ENCODE measurements at regions not wholly inside any gene's neighbourhood (a gene's known extent, or its start where the extent isn't known, plus 50 kb on each side); places are given as distances from the start of the nearest gene placed in this dataset.
"Not testable (repeated sequence)": the region's sequence is repeated elsewhere in the genome, so short reads cannot be mapped to it uniquely, and the experiment has no call there.

DNA sequence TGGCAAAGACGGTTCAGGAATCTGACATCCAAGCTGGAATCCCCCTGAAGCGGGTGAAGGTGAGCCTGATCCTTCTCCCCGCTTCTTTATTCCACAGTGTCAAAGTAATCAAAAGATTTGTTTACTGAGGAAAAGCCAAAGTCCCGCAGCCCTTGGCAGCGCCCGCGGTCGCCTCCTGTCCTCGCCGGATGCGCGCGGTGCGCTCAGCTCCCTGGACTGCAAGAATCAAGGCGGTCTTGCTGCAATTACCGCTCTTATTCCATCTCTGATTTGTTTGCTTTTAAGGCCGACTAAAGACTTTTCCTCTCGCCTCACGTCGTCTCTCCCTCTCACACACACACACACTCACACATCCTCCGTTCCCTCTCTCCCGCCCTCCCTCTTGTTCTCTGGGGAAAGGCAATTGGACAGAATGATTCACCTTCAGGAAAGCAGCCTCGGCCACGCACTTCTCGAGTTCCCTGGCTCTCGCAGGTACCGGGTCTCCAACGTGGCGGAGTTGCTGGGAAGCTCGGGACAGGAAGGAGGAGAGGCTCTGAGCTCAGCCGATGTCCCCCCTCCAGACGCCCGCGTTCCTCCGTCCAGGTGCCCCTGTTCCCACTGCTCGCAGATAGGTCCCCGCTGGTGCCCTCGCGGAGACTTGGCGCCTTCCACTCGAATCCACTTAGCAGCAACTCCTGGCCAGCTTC lies 68.6 kb upstream of the USP15 start:
- peak; percentile 46 for DNase-seq (ENCODE audit: low read depth)

DNA sequence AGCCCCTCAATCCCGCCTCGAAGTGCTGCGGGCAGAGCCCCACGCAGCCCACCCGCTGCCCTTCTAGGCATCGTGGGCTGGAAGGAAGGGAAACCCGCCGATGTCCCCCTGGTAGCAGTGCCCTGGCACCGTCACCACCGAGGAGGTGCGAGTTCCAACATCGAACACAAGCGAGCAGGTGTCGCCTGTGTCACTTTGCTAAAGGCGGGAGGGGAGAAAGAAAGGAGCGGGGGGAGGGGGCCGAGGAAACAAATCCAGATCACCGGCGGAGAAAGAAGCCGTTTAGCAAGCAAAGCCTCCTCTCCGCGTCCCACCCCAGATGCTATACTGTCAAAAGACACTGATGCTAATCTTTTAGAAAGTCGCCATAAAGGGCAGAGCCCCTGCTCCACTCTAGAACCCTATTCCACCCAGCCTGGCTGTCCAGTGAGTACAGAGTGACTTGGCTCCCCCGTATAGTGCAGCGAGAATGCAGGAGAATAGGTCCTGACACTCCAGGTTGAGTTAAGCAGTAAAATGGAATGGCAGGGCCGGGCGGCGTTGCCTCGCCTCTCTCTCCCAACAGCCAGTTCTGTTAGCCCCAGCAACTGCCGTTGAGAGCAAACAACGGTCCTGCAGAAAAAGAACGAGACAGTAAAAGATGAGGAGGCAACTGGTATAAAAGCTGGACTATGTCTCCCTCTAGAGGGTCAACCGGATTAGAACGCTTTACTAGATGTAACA lies 67.9 kb upstream of the USP15 start:
- peak; percentile 82 for DNase-seq (ENCODE audit: low read depth)

DNA sequence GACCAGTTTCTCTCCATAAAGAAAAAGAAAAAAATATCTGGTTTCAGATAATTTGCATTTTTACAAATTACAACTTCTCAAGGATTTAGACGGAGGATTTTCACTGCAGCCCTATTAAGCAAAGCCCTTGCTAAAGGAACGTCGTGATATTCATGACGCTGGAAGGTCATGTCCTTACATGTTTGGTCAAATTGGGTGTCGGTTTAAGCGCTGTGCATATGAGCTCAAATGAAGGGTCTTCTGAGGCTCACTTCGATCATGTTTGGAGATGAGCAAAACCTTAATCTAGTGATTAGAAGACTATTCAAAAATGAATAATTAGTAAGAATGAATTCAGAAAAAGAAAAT lies 67.3 kb upstream of the USP15 start:
- DNase-seq (ENCODE audit: low read depth): no peak

DNA sequence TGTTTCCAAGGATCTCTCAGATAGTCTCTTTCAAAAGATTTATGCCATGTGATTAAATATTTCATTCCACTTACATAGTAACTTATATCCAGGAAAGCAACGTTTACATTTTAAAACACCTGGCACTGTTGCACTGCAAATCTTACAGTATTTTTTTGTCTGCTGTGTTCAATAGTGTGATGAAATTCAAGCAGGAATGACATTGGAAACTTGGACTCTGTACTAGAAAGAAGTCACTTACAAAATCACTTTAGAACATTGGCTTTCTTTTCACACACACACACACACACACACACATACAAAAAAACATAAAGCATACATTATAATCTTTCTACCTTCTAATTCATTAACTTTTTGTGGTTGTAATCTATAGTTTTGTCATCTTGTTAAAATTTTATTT lies 66.2 kb upstream of the USP15 start:
- DNase-seq (ENCODE audit: low read depth): no peak

DNA sequence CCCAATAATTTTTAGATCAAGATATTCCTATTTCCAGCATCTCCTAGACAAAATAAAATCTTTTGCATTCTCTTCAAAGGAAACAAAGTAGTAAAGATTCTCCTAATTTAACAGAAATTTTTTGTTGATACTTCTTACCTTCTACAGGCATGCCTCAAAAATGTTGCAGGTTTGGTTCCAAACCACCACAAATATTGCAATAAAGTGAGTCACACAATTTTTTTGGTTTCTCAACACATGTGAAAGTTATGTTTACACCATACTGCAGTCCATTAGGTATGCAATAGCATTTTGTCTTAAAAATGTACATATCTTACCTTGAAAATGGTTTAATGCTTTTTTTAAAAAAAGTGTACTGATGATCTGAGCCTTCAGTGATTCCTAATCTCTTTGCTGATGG lies 65.6 kb upstream of the USP15 start:
- DNase-seq (ENCODE audit: low read depth): no peak

DNA sequence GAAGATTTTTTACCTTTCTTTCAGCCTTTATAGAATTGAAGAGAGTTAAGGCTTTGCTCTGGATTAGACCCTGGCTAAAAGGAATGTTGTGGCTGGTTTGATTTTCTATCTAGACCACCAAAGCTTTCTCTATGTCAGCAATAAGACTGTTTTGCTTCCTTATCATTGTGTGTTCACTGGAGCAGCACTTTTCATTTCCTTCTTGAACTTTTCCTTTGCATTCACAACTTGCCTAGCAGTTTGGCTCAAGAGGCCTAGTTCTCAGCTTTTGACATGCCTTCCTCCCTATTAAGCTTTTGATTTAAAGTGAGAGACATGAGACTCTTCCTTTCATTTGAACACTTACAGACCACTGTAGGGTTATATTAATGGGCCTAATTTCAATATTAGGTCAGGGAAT lies 64.1 kb upstream of the USP15 start:
- no peak for DNase-seq (ENCODE audit: low read depth)

DNA sequence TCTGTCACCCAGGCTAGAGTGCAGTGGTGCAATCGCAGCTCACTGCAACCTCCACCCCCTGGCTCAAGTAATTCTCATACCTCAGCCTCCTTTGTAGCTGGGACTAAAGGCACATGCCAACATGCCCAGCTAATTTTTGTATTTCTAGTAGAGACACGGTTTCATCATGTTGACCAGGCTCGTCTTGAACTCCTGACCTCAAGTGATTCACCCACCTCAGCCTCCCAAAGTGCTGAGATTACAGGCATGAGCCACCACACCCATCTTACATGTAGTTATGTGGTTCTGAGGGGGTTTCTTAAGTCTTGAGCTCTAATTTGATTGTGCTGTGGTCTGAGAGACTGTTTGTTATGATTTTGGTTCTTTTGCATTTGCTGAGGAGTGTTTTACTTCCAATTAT lies 57.3 kb upstream of the USP15 start:
- DNase-seq (ENCODE audit: low read depth): not testable (repeated sequence)

DNA sequence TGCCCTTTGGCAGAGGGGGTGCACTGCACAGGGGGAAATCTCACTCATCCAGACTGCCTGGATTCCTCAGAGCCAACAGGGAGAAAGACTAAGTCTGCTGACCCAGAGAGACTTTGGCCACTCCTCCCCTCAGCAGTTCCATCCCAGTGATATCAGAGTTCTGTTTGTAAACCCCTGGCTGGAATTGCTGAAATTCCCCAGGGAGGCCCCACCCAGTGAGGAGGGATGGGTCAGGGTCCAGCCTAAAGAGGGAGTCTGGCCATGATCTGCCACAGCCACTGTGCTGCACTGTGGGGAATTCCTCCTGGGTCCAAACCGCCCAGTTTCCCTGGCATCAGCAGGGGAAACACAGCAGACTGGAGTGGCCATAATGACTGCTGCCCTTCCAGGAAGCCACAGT lies 54.9 kb upstream of the USP15 start:
- DNase-seq (ENCODE audit: low read depth): no peak

DNA sequence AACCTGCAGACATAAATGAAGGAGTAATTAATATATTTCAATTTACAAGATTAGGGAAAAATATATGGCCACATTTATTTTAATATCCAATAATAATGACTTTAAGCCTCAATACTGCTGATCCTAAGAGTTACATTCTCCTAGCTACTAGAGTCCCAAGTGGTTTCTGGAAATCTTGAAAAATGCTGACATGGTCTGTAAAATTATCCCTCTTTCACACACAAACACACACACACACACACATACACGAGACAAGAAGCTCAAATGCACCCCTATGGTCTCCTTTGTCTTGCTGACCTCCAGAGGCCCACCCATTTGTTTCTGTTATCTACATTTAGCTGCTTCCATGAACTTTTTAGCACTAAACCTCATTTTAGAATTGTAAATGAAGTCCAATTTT lies 53.0 kb upstream of the USP15 start:
- no peak for DNase-seq (ENCODE audit: low read depth)

Data from Daoy (cell line).